ENCODE measurements at regions not wholly inside any gene's neighbourhood (a gene's known extent, or its start where the extent isn't known, plus 50 kb on each side); places are given as distances from the start of the nearest gene placed in this dataset.

GRCh38 chr17:34118564-34118963 lies 136.5 kb upstream of the CCL2 start:
- DNase-seq = peak; percentile 21

GRCh38 chr17:34121311-34121710 lies 133.8 kb upstream of the CCL2 start:
- no peak for DNase-seq

GRCh38 chr17:34122515-34122914 lies 132.6 kb upstream of the CCL2 start:
- DNase-seq = no peak

- DNase-seq = no peak
Measured at GRCh38 chr17:34125010-34125409, 130.1 kb upstream of the CCL2 start.

GRCh38 chr17:34125921-34126320 lies 129.2 kb upstream of the CCL2 start:
- no peak for DNase-seq

GRCh38 chr17:34126496-34126895 lies 128.6 kb upstream of the CCL2 start:
- DNase-seq = no peak

- DNase-seq = no peak
Measured at GRCh38 chr17:34126965-34127364, 128.1 kb upstream of the CCL2 start.

GRCh38 chr17:34130544-34130943 lies 124.5 kb upstream of the CCL2 start:
- DNase-seq = peak; percentile 88

- no peak for DNase-seq
Measured at GRCh38 chr17:34131386-34131785, 123.7 kb upstream of the CCL2 start.

GRCh38 chr17:34133350-34133749 lies 121.7 kb upstream of the CCL2 start:
- DNase-seq = no peak

GRCh38 chr17:34135841-34136240 lies 119.2 kb upstream of the CCL2 start:
- DNase-seq = no peak

- DNase-seq = peak; percentile 96
Measured at GRCh38 chr17:34140006-34140405, 115.1 kb upstream of the CCL2 start.

- peak; percentile 97 for DNase-seq
Measured at GRCh38 chr17:34141590-34141989, 113.5 kb upstream of the CCL2 start.

- DNase-seq = no peak
Measured at GRCh38 chr17:34143430-34143829, 111.7 kb upstream of the CCL2 start.

GRCh38 chr17:34146440-34147043 lies 108.5 kb upstream of the CCL2 start:
- peak; percentile 91 for DNase-seq

GRCh38 chr17:34151102-34151501 lies 104.0 kb upstream of the CCL2 start:
- DNase-seq = no peak

GRCh38 chr17:34153991-34154390 lies 101.1 kb upstream of the CCL2 start:
- peak; percentile 14 for DNase-seq

- DNase-seq = peak; percentile 66
Measured at GRCh38 chr17:34154961-34155730, 99.9 kb upstream of the CCL2 start.

- DNase-seq = no peak
Measured at GRCh38 chr17:34155947-34156346, 99.1 kb upstream of the CCL2 start.

- DNase-seq = no peak
Measured at GRCh38 chr17:34156401-34156740, 98.7 kb upstream of the CCL2 start.

- DNase-seq = peak; percentile 71
Measured at GRCh38 chr17:34156741-34157589, 98.1 kb upstream of the CCL2 start.

GRCh38 chr17:34161690-34162089 lies 93.4 kb upstream of the CCL2 start:
- DNase-seq = peak; percentile 75

GRCh38 chr17:34163123-34163522 lies 92.0 kb upstream of the CCL2 start:
- peak; percentile 20 for DNase-seq

GRCh38 chr17:34163646-34164045 lies 91.4 kb upstream of the CCL2 start:
- peak; percentile 82 for DNase-seq

All from NCI-H69 (cell line).